Hepatocyte (in vitro differentiated cells): ENCODE measurements at regions not wholly inside any gene's neighbourhood (a gene's known extent, or its start where the extent isn't known, plus 50 kb on each side); places are given as distances from the start of the nearest gene placed in this dataset.
"Not testable (repeated sequence)": the region's sequence is repeated elsewhere in the genome, so short reads cannot be mapped to it uniquely, and the experiment has no call there.

Experiments
- DNase-seq: peaks from one replicate; pipeline ENCODE4 v3.0.0-alpha.2; 2016; ENCODE audit warnings: low spot score
- H2AFZ ChIP-seq: fragments of 200-600 bp; sonication (generic); 2 replicates; pipeline ENCODE4 v1.6.0; 2016; ENCODE audit warnings: antibody characterized with exemption, mild to moderate bottlenecking
- H3K27ac ChIP-seq: fragments of 200-600 bp; sonication (generic); 2 replicates; pipeline ENCODE4 v1.5.1; 2016; ENCODE audit warnings: mild to moderate bottlenecking
- H3K27me3 ChIP-seq: fragments of 200-600 bp; sonication (generic); 2 replicates; pipeline ENCODE4 v1.6.1; 2016
- H3K36me3 ChIP-seq: fragments of 200-600 bp; sonication (generic); replicated peaks from 2 replicates; pipeline ENCODE4 v1.5.1; 2016; ENCODE audit warnings: low read depth; ENCODE audit not compliant: insufficient read depth
- H3K4me1 ChIP-seq: fragments of 200-600 bp; sonication (generic); 2 replicates; pipeline ENCODE4 v1.5.1; 2016; ENCODE audit warnings: mild to moderate bottlenecking, moderate library complexity; ENCODE audit not compliant: insufficient read depth
- H3K4me2 ChIP-seq: fragments of 200-600 bp; sonication (generic); 2 replicates; pipeline ENCODE4 v1.6.0; 2016
- H3K4me3 ChIP-seq: fragments of 200-600 bp; sonication (generic); 2 replicates; pipeline ENCODE4 v1.5.1; 2016; ENCODE audit warnings: mild to moderate bottlenecking
- H3K79me2 ChIP-seq: fragments of 200-600 bp; sonication (generic); 2 replicates; pipeline ENCODE4 v1.6.0; 2017; ENCODE audit warnings: mild to moderate bottlenecking
- H3K9me2 ChIP-seq: fragments of 200-600 bp; sonication (generic); replicated peaks from 2 replicates; pipeline ENCODE4 v1.6.0; 2017; ENCODE audit warnings: mild to moderate bottlenecking; ENCODE audit not compliant: insufficient read depth
- H3K9me3 ChIP-seq: fragments of 200-600 bp; sonication (generic); 2 replicates; pipeline ENCODE4 v1.5.1; 2016; ENCODE audit warnings: low read depth, mild to moderate bottlenecking
- H4K20me1 ChIP-seq: fragments of 200-600 bp; sonication (generic); 2 replicates; pipeline ENCODE4 v1.6.0; 2016; ENCODE audit warnings: mild to moderate bottlenecking; ENCODE audit not compliant: insufficient read depth, poor library complexity, severe bottlenecking
- CTCF ChIP-seq: fragments of 200-600 bp; sonication (generic); IDR thresholded peaks from 2 replicates; pipeline ENCODE4 v1.5.1; 2016; ENCODE audit warnings: antibody characterized with exemption, mild to moderate bottlenecking; ENCODE audit not compliant: poor library complexity
- EZH2 ChIP-seq: fragments of 200-600 bp; sonication (generic); IDR thresholded peaks from 2 replicates; pipeline ENCODE4 v1.6.1; 2016; ENCODE audit warnings: antibody characterized with exemption, mild to moderate bottlenecking, borderline replicate concordance
- EZH2phosphoT487 ChIP-seq: fragments of 200-600 bp; sonication (generic); IDR thresholded peaks from one replicate; pipeline ENCODE4 v1.6.1; 2018; ENCODE audit warnings: antibody characterized with exemption, mild to moderate bottlenecking, low read depth, moderate library complexity; ENCODE audit not compliant: unreplicated experiment, severe bottlenecking
- WGBS: methylation state at CpG from one replicate; pipeline ENCODE4 v1.1.6; 2016; ENCODE audit warnings: low lambda C conversion rate; ENCODE audit errors: missing lambda C conversion rate; 5-methylcytosine and 5-hydroxymethylcytosine counted together

- no peaks in the 10 kb centered on the region for H3K9me3 ChIP-seq
- H3K36me3 ChIP-seq, result no peaks in the 10 kb centered on the region
- no peaks in the 10 kb centered on the region for H3K79me2 ChIP-seq
- no peak for DNase-seq
- no peak overlapping the region for H3K4me2 ChIP-seq
- H3K4me1 ChIP-seq, result no peaks in the 10 kb centered on the region
- TF ChIP-seq EZH2 (no peak), CTCF (no peak), EZH2phosphoT487 (no peak)
- no peaks in the 10 kb centered on the region for H3K27me3 ChIP-seq
- H3K4me3 ChIP-seq, result no peak overlapping the region
- H3K27ac ChIP-seq, result no peak overlapping the region
- H4K20me1 ChIP-seq, result no peaks in the 10 kb centered on the region
- H3K9me2 ChIP-seq, result no peaks in the 10 kb centered on the region
- 75% methylated on average over 2 of the region's 2 CpGs for WGBS
- H2AFZ ChIP-seq, result no peak overlapping the region
Observed at GRCh38 chr10:71112138-71112785, 100.1 kb upstream of the UNC5B start.

- no peaks in the 10 kb centered on the region for H3K27me3 ChIP-seq
- TF ChIP-seq EZH2 (no peak), EZH2phosphoT487 (no peak)
- no peak overlapping the region for H3K4me3 ChIP-seq
- no peaks in the 10 kb centered on the region for H3K36me3 ChIP-seq
- no peak overlapping the region for H3K4me2 ChIP-seq
- no peaks in the 10 kb centered on the region for H3K9me2 ChIP-seq
- no peaks in the 10 kb centered on the region for H3K79me2 ChIP-seq
- no peaks in the 10 kb centered on the region for H4K20me1 ChIP-seq
- no peak for DNase-seq
- no peak overlapping the region for H3K27ac ChIP-seq
- no peak overlapping the region for H2AFZ ChIP-seq
- H3K4me1 ChIP-seq, result no peaks in the 10 kb centered on the region
- WGBS, result 65% methylated on average over 1 of the region's 1 CpG
- no peaks in the 10 kb centered on the region for H3K9me3 ChIP-seq
Observed at GRCh38 chr10:71116426-71116825, 95.9 kb upstream of the UNC5B start.

- not testable (repeated sequence) for DNase-seq, H3K4me3 ChIP-seq
Observed at GRCh38 chr10:71117589-71117988, 94.8 kb upstream of the UNC5B start.

GRCh38 chr10:71123023-71123422, 89.3 kb upstream of the UNC5B start:
- Histone ChIP-seq H3K27me3 (no peaks in the 10 kb centered on the region), H3K9me2 (no peaks in the 10 kb centered on the region), H3K4me1 (no peaks in the 10 kb centered on the region), H3K79me2 (no peaks in the 10 kb centered on the region), H3K4me2 (no peak overlapping the region), H3K4me3 (no peak overlapping the region), H3K9me3 (no peaks in the 10 kb centered on the region), H2AFZ (no peak overlapping the region), H3K36me3 (no peaks in the 10 kb centered on the region), H3K27ac (no peak overlapping the region), H4K20me1 (no peaks in the 10 kb centered on the region)
- DNase-seq, result no peak
- no peak for TF ChIP-seq EZH2phosphoT487
- no peak for TF ChIP-seq CTCF
- TF ChIP-seq EZH2, result no peak

More at GRCh38 chr10:71117589-71117988, 94.8 kb upstream of the UNC5B start:
- not testable (repeated sequence) for H3K79me2 ChIP-seq, H3K4me2 ChIP-seq, H3K4me1 ChIP-seq, H3K27ac ChIP-seq, H3K27me3 ChIP-seq, H3K9me3 ChIP-seq, H3K36me3 ChIP-seq, H2AFZ ChIP-seq, H4K20me1 ChIP-seq, H3K9me2 ChIP-seq
- WGBS, result 60% methylated on average over 4 of the region's 4 CpGs
